ENCODE measurements at regions not wholly inside any gene's neighbourhood (a gene's known extent, or its start where the extent isn't known, plus 50 kb on each side); places are given as distances from the start of the nearest gene placed in this dataset.

DNA sequence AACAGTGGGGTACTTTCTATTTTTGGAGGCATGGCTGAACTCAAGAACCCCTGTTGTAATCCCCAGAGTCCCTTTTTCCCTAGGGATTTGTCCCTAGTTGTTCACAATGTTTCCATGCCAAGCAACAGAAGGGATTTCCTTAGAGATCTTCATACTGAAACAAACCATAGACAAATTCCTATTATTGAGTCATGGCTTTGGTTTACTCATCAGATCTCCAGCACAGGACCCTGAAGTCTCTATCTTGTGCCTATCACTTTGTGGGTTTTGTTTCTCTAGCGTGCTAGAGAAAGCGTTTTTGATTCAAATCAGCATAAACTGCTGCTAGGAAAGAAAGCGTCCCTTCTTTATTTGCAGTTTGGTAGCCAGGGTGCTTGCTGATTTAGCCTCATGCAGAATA lies 165.0 kb downstream of the BAMBI start:
- ChIA-PET POLR2A (no interaction called here), CTCF (no interaction called here)
- H3K9me3 ChIP-seq (ENCODE audit: control extremely low read depth in 1 of 5, control insufficient read depth in 4 of 5, insufficient read depth in 2 of 5, low read depth in 1 of 5, low read length in 4 of 5), result peaks cover 0 to 19% (median 7%) of the 10 kb centered on the region in 5 experiments
- no peaks in the 10 kb centered on the region for H3K36me3 ChIP-seq (ENCODE audit: control insufficient read depth in 4 of 4, insufficient read depth in 4 of 4, low read length in 3 of 4)
- no peak for DNase-seq
- H3K27me3 ChIP-seq (replicated peaks in 2 of 5; ENCODE audit: control insufficient read depth in 4 of 5, insufficient read depth in 5 of 5, low read length in 4 of 5), result no peaks in the 10 kb centered on the region
- 100% methylated on average over 2 of the region's 3 CpGs for WGBS (ENCODE audit: insufficient coverage)
- H3K4me1 ChIP-seq (ENCODE audit: control extremely low read depth in 1 of 4, control insufficient read depth in 4 of 4, insufficient read depth in 4 of 4, low read length in 3 of 4), result no peaks in the 10 kb centered on the region
- H3K27ac ChIP-seq (ENCODE audit: insufficient read depth in 1 of 2, low read depth in 1 of 2, low read length in 2 of 2, poor library complexity in 1 of 2, severe bottlenecking in 2 of 2), result no peak overlapping the region
- H3K4me3 ChIP-seq (ENCODE audit: control insufficient read depth in 1 of 7, extremely low read depth in 1 of 7, insufficient read depth in 4 of 7, low read depth in 2 of 7, low read length in 6 of 7), result no peak overlapping the region

DNA sequence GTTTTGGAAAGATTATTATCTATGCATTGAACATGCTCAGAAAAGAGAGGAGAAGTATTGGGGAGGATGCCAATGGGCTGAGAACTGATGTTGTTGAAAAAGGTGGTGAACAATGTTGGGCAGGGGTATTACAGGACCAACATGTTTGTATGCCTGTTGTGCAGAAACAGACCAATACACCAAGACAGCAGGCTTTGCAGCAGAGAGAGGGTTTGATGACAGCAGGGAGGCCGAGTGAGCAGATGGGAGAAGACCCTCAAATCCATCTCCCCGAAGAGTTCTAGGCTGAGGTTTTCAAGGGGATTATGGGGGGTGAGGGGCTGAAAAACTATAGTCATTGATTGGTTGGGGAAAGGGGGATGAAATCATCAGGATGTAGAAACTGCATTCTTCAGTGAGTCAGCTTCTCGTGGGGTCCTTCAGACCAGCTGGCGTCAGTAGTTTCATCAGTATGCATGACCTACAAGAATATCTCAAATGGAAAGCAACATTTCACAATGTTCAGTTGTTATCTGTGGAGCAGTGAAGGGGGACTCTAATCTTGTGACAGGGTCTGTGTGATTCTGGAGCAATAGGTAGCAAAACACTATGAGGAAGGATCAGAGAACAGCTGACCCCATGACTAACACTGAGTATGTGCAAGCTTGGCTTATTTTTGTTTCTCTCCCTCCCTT lies 167.8 kb downstream of the BAMBI start:
- Histone ChIP-seq H3K9me3 (ENCODE audit: control extremely low read depth in 1 of 5, control insufficient read depth in 4 of 5, insufficient read depth in 2 of 5, low read depth in 1 of 5, low read length in 4 of 5) (peaks cover 0 to 19% (median 9%) of the 10 kb centered on the region in 5 experiments), H3K36me3 (ENCODE audit: control insufficient read depth in 4 of 4, insufficient read depth in 4 of 4, low read length in 3 of 4) (no peaks in the 10 kb centered on the region), H3K27ac (ENCODE audit: insufficient read depth in 1 of 2, low read depth in 1 of 2, low read length in 2 of 2, poor library complexity in 1 of 2, severe bottlenecking in 2 of 2) (no peak overlapping the region), H3K4me3 (ENCODE audit: control insufficient read depth in 1 of 7, extremely low read depth in 1 of 7, insufficient read depth in 4 of 7, low read depth in 2 of 7, low read length in 6 of 7) (no peak overlapping the region), H3K27me3 (replicated peaks in 2 of 5; ENCODE audit: control insufficient read depth in 4 of 5, insufficient read depth in 5 of 5, low read length in 4 of 5) (peaks cover 0 to 7% (median 0%) of the 10 kb centered on the region in 5 experiments), H3K4me1 (ENCODE audit: control extremely low read depth in 1 of 4, control insufficient read depth in 4 of 4, insufficient read depth in 4 of 4, low read length in 3 of 4) (no peaks in the 10 kb centered on the region)
- WGBS (ENCODE audit: insufficient coverage), result 98% methylated on average over 4 of the region's 4 CpGs
- ChIA-PET CTCF (no interaction called here), POLR2A (no interaction called here)
- no peak for DNase-seq

DNA sequence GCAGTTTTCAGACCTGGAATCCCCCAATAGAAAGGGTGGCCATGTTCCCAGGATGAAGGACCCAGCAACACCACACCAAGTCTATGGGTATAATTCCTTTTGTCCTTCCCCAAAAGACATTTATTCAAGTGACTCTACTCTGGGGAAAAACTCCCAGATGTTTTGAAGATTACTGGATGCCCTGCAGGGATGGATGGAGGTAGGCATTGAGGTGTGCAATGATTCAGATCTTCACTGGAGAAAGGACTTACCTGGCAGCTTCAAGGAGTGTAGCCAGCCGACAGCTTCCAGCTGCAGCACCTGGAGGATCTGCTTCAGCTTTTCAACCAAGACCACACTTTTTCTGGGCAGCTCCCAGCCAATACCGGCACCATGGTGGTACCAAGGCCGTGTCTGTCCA lies 172.0 kb downstream of the BAMBI start:
- ChIA-PET POLR2A (no interaction called here), CTCF (no interaction called here)
- no peak overlapping the region for H3K27ac ChIP-seq (ENCODE audit: insufficient read depth in 1 of 2, low read depth in 1 of 2, low read length in 2 of 2, poor library complexity in 1 of 2, severe bottlenecking in 2 of 2)
- 100% methylated on average over 3 of the region's 3 CpGs for WGBS (ENCODE audit: insufficient coverage)
- H3K4me1 ChIP-seq (ENCODE audit: control extremely low read depth in 1 of 4, control insufficient read depth in 4 of 4, insufficient read depth in 4 of 4, low read length in 3 of 4), result no peaks in the 10 kb centered on the region
- peaks cover 0 to 14% (median 9%) of the 10 kb centered on the region in 5 experiments for H3K9me3 ChIP-seq (ENCODE audit: control extremely low read depth in 1 of 5, control insufficient read depth in 4 of 5, insufficient read depth in 2 of 5, low read depth in 1 of 5, low read length in 4 of 5)
- no peak for DNase-seq
- H3K36me3 ChIP-seq (ENCODE audit: control insufficient read depth in 4 of 4, insufficient read depth in 4 of 4, low read length in 3 of 4), result no peaks in the 10 kb centered on the region
- peaks cover 2 to 13% (median 3%) of the 10 kb centered on the region in 5 experiments for H3K27me3 ChIP-seq (replicated peaks in 2 of 5; ENCODE audit: control insufficient read depth in 4 of 5, insufficient read depth in 5 of 5, low read length in 4 of 5)
- H3K4me3 ChIP-seq (ENCODE audit: control insufficient read depth in 1 of 7, extremely low read depth in 1 of 7, insufficient read depth in 4 of 7, low read depth in 2 of 7, low read length in 6 of 7), result no peak overlapping the region

DNA sequence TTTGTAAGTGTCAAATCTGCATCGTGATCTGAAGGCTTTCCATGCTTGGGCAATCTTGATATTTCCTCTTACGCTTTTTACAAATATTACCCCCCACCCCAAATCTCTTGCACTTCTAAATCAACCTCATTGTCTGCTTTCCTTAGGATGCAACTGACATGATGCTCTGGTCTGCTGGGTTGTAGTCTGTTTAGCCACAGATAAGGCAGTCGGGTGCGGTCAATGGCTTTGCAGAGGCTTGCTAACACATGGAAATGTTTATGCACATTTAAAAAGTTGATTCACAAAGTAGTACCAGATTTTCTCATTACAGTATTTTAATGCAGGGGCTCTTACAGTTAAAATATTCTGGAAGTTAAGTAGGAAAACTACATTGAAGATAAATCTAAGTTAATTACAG lies 172.5 kb downstream of the BAMBI start:
- peaks cover 0 to 9% (median 8%) of the 10 kb centered on the region in 5 experiments for H3K9me3 ChIP-seq (ENCODE audit: control extremely low read depth in 1 of 5, control insufficient read depth in 4 of 5, insufficient read depth in 2 of 5, low read depth in 1 of 5, low read length in 4 of 5)
- DNase-seq, result peak in 2 of 3 donors; percentile 36 to 58
- CTCF ChIA-PET, result no interaction called here
- no peak overlapping the region for H3K27ac ChIP-seq (ENCODE audit: insufficient read depth in 1 of 2, low read depth in 1 of 2, low read length in 2 of 2, poor library complexity in 1 of 2, severe bottlenecking in 2 of 2)
- peaks cover 2 to 13% (median 3%) of the 10 kb centered on the region in 5 experiments for H3K27me3 ChIP-seq (replicated peaks in 2 of 5; ENCODE audit: control insufficient read depth in 4 of 5, insufficient read depth in 5 of 5, low read length in 4 of 5)
- H3K4me1 ChIP-seq (ENCODE audit: control extremely low read depth in 1 of 4, control insufficient read depth in 4 of 4, insufficient read depth in 4 of 4, low read length in 3 of 4), result no peaks in the 10 kb centered on the region
- H3K36me3 ChIP-seq (ENCODE audit: control insufficient read depth in 4 of 4, insufficient read depth in 4 of 4, low read length in 3 of 4), result no peaks in the 10 kb centered on the region
- no peak overlapping the region for H3K4me3 ChIP-seq (ENCODE audit: control insufficient read depth in 1 of 7, extremely low read depth in 1 of 7, insufficient read depth in 4 of 7, low read depth in 2 of 7, low read length in 6 of 7)
- POLR2A ChIA-PET, result no interaction called here
- WGBS (ENCODE audit: insufficient coverage), result 85% methylated on average over 2 of the region's 4 CpGs

DNA sequence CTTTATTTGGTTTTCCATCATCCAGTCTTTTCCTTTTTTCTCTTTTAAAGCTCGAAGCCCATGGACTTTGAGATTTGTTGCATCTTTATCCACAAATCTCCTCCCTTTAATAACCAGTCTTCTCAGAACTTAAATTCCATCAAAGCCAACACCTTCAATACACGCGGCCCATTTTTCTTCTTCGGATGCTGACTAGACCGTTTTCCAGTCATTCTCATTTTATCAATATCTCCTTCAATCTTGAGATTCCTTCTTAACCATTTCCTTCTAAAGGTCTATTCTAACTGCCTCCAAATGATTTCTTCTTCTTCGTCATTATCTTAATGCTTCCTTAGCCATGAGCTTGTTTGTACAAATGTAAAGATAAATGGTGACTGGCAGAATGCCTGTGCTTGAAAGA lies 173.5 kb downstream of the BAMBI start:
- POLR2A ChIA-PET, result no interaction called here
- peak in 1 of 3 donors; percentile 25 for DNase-seq
- CTCF ChIA-PET, result no interaction called here
- H3K36me3 ChIP-seq (ENCODE audit: control insufficient read depth in 4 of 4, insufficient read depth in 4 of 4, low read length in 3 of 4), result no peaks in the 10 kb centered on the region
- H3K27me3 ChIP-seq (replicated peaks in 2 of 5; ENCODE audit: control insufficient read depth in 4 of 5, insufficient read depth in 5 of 5, low read length in 4 of 5), result peaks cover 2 to 16% (median 3%) of the 10 kb centered on the region in 5 experiments
- no peak overlapping the region for H3K27ac ChIP-seq (ENCODE audit: insufficient read depth in 1 of 2, low read depth in 1 of 2, low read length in 2 of 2, poor library complexity in 1 of 2, severe bottlenecking in 2 of 2)
- WGBS (ENCODE audit: insufficient coverage), result 98% methylated on average over 5 of the region's 6 CpGs
- H3K4me3 ChIP-seq (ENCODE audit: control insufficient read depth in 1 of 7, extremely low read depth in 1 of 7, insufficient read depth in 4 of 7, low read depth in 2 of 7, low read length in 6 of 7), result no peak overlapping the region
- H3K4me1 ChIP-seq (ENCODE audit: control extremely low read depth in 1 of 4, control insufficient read depth in 4 of 4, insufficient read depth in 4 of 4, low read length in 3 of 4), result no peaks in the 10 kb centered on the region
- H3K9me3 ChIP-seq (ENCODE audit: control extremely low read depth in 1 of 5, control insufficient read depth in 4 of 5, insufficient read depth in 2 of 5, low read depth in 1 of 5, low read length in 4 of 5), result peaks cover 0 to 5% (median 0%) of the 10 kb centered on the region in 5 experiments

DNA sequence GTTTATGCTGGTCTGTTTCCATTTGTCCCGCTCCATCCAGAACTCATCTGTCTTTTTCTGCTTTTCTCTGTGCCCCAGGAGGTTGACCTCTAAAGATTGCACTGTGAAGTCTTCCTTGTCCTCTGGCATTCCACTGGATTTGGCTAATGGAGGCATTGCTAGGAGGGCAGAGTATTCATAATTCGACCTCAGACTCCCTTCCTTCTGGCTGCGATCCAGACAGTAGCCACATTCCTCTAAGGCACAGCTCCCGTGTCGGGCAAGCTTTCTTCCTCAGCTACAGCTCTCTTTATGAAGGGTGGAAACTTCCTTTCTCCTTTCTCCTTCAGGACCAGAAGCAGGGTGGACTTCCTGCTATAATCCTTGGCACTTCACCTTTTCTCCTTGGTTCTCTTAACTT lies 175.9 kb downstream of the BAMBI start:
- H3K27ac ChIP-seq (ENCODE audit: insufficient read depth in 1 of 2, low read depth in 1 of 2, low read length in 2 of 2, poor library complexity in 1 of 2, severe bottlenecking in 2 of 2), result no peak overlapping the region
- H3K4me3 ChIP-seq (ENCODE audit: control insufficient read depth in 1 of 7, extremely low read depth in 1 of 7, insufficient read depth in 4 of 7, low read depth in 2 of 7, low read length in 6 of 7), result no peak overlapping the region
- H3K36me3 ChIP-seq (ENCODE audit: control insufficient read depth in 4 of 4, insufficient read depth in 4 of 4, low read length in 3 of 4), result no peaks in the 10 kb centered on the region
- DNase-seq, result no peak
- no peaks in the 10 kb centered on the region for H3K4me1 ChIP-seq (ENCODE audit: control extremely low read depth in 1 of 4, control insufficient read depth in 4 of 4, insufficient read depth in 4 of 4, low read length in 3 of 4)
- ChIA-PET CTCF (no interaction called here), POLR2A (no interaction called here)
- peaks cover 0 to 17% (median 6%) of the 10 kb centered on the region in 5 experiments for H3K9me3 ChIP-seq (ENCODE audit: control extremely low read depth in 1 of 5, control insufficient read depth in 4 of 5, insufficient read depth in 2 of 5, low read depth in 1 of 5, low read length in 4 of 5)
- WGBS (ENCODE audit: insufficient coverage), result 89% methylated on average over 5 of the region's 5 CpGs
- H3K27me3 ChIP-seq (replicated peaks in 2 of 5; ENCODE audit: control insufficient read depth in 4 of 5, insufficient read depth in 5 of 5, low read length in 4 of 5), result peaks cover 2 to 14% (median 3%) of the 10 kb centered on the region in 5 experiments

DNA sequence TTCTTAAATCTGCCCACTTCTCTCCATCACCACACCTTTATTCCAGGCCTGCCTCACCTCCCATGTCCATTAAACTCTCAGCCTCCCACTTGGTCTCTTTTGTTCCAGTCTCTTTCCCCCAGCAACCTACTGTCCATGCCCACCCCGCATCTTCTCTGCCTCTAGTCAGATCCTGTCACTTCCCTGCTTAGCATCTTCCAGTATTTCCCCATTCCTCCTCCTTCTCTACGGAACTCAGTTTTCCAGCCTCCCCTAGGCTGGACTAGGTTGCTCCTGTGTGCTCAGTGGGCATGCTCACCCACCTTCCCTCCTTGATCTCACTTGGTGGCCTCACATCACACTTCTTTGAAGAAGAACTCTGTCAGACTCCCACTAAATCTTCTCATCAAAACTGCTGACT lies 179.8 kb downstream of the BAMBI start:
- peaks cover 0 to 17% (median 3%) of the 10 kb centered on the region in 5 experiments for H3K9me3 ChIP-seq (ENCODE audit: control extremely low read depth in 1 of 5, control insufficient read depth in 4 of 5, insufficient read depth in 2 of 5, low read depth in 1 of 5, low read length in 4 of 5)
- no peaks in the 10 kb centered on the region for H3K36me3 ChIP-seq (ENCODE audit: control insufficient read depth in 4 of 4, insufficient read depth in 4 of 4, low read length in 3 of 4)
- ChIA-PET POLR2A (no interaction called here), CTCF (no interaction called here)
- no peak for DNase-seq
- H3K4me3 ChIP-seq (ENCODE audit: control insufficient read depth in 1 of 7, extremely low read depth in 1 of 7, insufficient read depth in 4 of 7, low read depth in 2 of 7, low read length in 6 of 7), result no peak overlapping the region
- H3K27me3 ChIP-seq (replicated peaks in 2 of 5; ENCODE audit: control insufficient read depth in 4 of 5, insufficient read depth in 5 of 5, low read length in 4 of 5), result peaks cover 0 to 16% (median 3%) of the 10 kb centered on the region in 5 experiments
- no peaks in the 10 kb centered on the region for H3K4me1 ChIP-seq (ENCODE audit: control extremely low read depth in 1 of 4, control insufficient read depth in 4 of 4, insufficient read depth in 4 of 4, low read length in 3 of 4)
- H3K27ac ChIP-seq (ENCODE audit: insufficient read depth in 1 of 2, low read depth in 1 of 2, low read length in 2 of 2, poor library complexity in 1 of 2, severe bottlenecking in 2 of 2), result no peak overlapping the region
- WGBS (ENCODE audit: insufficient coverage), result 100% methylated on average over 1 of the region's 2 CpGs
